ENCODE measurements at regions not wholly inside any gene's neighbourhood (a gene's known extent, or its start where the extent isn't known, plus 50 kb on each side); places are given as distances from the start of the nearest gene placed in this dataset.

DNA sequence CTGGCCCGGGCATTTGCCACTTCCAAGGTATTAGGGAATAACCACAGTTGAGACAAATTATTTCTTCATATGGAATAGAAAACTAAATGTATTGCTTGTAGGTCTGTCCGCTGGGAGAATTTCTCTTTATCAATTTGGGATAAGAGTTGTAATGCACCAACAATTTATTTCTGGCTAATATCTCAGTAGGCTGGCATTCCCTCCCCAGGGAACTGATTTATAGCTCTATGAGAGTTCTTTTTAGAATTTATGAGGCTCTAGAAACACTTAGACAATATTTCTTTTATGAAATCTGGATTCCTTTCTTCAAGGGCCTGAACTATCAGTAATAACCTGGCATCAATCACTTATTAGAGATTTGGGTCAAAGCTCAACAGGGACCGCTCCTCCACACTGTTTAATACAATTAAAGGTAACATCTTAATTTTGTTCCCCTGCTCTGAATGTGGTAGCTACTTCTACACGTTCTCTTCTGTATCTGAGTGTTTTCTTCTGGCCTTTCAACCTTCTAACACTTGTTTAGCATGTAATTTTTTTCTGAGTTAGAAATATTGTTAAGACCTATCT is 857.4 kb upstream of the PRR20A start:
- TF ChIP-seq POLR2A (IDR thresholded peaks at IDR 0.05), result no peak
- TF ChIP-seq, protein P1, sequence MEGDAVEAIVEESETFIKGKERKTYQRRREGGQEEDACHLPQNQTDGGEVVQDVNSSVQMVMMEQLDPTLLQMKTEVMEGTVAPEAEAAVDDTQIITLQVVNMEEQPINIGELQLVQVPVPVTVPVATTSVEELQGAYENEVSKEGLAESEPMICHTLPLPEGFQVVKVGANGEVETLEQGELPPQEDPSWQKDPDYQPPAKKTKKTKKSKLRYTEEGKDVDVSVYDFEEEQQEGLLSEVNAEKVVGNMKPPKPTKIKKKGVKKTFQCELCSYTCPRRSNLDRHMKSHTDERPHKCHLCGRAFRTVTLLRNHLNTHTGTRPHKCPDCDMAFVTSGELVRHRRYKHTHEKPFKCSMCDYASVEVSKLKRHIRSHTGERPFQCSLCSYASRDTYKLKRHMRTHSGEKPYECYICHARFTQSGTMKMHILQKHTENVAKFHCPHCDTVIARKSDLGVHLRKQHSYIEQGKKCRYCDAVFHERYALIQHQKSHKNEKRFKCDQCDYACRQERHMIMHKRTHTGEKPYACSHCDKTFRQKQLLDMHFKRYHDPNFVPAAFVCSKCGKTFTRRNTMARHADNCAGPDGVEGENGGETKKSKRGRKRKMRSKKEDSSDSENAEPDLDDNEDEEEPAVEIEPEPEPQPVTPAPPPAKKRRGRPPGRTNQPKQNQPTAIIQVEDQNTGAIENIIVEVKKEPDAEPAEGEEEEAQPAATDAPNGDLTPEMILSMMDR (IDR thresholded peaks at IDR 0.05), result no peak

All from tibial nerve (tissue), 3 donors.